Body of pancreas (tissue), 4 donors: ENCODE measurements at regions not wholly inside any gene's neighbourhood (a gene's known extent, or its start where the extent isn't known, plus 50 kb on each side); places are given as distances from the start of the nearest gene placed in this dataset.

Source experiments
- CTCF ChIP-seq, 7 experiments: fragments of 450-650 bp in 4 of 7; fragments of 200-600 bp in 3 of 7; sonication (generic) in 3 of 7; IDR thresholded peaks; one replicate each; pipeline ENCODE4 v1.5.1; 2016 to 2019; ENCODE audit warnings: antibody characterized with exemption in 7 of 7
- POLR2A ChIP-seq, 3 donors: fragments of 450-650 bp; IDR thresholded peaks; one replicate each; pipeline ENCODE4 v1.6.1; 2016; ENCODE audit warnings: antibody characterized with exemption in 3 of 3, mild to moderate bottlenecking in 2 of 3

GRCh38 chr4:130210864-130211263, 1114.9 kb downstream of the C4orf33 start:
- TF ChIP-seq CTCF (IDR thresholded peaks at IDR 0.05) (no peak), POLR2A (IDR thresholded peaks at IDR 0.05) (no peak)
